Liver (tissue), 8 donors: ENCODE measurements at regions not wholly inside any gene's neighbourhood (a gene's known extent, or its start where the extent isn't known, plus 50 kb on each side); places are given as distances from the start of the nearest gene placed in this dataset.

ENCODE experiments used
- DNase-seq: peaks from one replicate; pipeline ENCODE4 v3.0.0-alpha.2; 2017; ENCODE audit warnings: low spot score
- H3K27ac ChIP-seq, 2 donors: one replicate each; pipeline ENCODE4 v1.7.0; 2013; ENCODE audit warnings: inconsistent platforms in 2 of 2, low read length in 2 of 2, control low read depth in 1 of 2, low read depth in 1 of 2, mild to moderate bottlenecking in 1 of 2
- H3K27me3 ChIP-seq, 4 donors: one replicate each; pipeline versions ENCODE4 v1.6.1 to v1.7.0; 2013; ENCODE audit warnings: low read length in 3 of 4, inconsistent platforms in 1 of 4, mild to moderate bottlenecking in 1 of 4, moderate library complexity in 1 of 4; ENCODE audit not compliant: control insufficient read depth in 4 of 4, insufficient read depth in 4 of 4
- H3K36me3 ChIP-seq, 4 donors: one replicate each; pipeline versions ENCODE4 v1.6.1 to v1.7.0; 2013; ENCODE audit warnings: low read length in 3 of 4, mild to moderate bottlenecking in 3 of 4, low read depth in 1 of 4, moderate library complexity in 1 of 4; ENCODE audit not compliant: control insufficient read depth in 4 of 4, insufficient read depth in 3 of 4
- H3K4me1 ChIP-seq, 4 donors: one replicate each; pipeline versions ENCODE4 v1.6.1 to v1.7.0; 2013; ENCODE audit warnings: low read length in 3 of 4, mild to moderate bottlenecking in 3 of 4, moderate library complexity in 1 of 4; ENCODE audit not compliant: control insufficient read depth in 4 of 4, insufficient read depth in 4 of 4
- H3K4me3 ChIP-seq, 3 donors: one replicate each; pipeline versions ENCODE4 v1.6.1 to v1.7.0; 2013; ENCODE audit warnings: low read length in 3 of 3, control low read depth in 1 of 3, low read depth in 1 of 3, mild to moderate bottlenecking in 1 of 3
- H3K9ac ChIP-seq, 2 donors: one replicate each; pipeline ENCODE4 v1.7.0; 2013; ENCODE audit warnings: low read length in 2 of 2, mild to moderate bottlenecking in 2 of 2, moderate library complexity in 2 of 2, control low read depth in 1 of 2, low read depth in 1 of 2
- H3K9me3 ChIP-seq, 4 donors: one replicate each; pipeline versions ENCODE4 v1.6.1 to v1.7.0; 2013; ENCODE audit warnings: low read length in 3 of 4; ENCODE audit not compliant: control insufficient read depth in 4 of 4
- GABPA ChIP-seq, 2 donors: IDR thresholded peaks in 1 of 2; conservative IDR thresholded peaks in 1 of 2; 2 replicates each; pipeline ENCODE4 v1.6.1; 2016; ENCODE audit warnings: antibody characterized with exemption in 2 of 2, mild to moderate bottlenecking in 1 of 2, moderate library complexity in 1 of 2
- NR2F2 ChIP-seq: IDR thresholded peaks from 2 replicates; pipeline ENCODE4 v1.6.1; 2016; ENCODE audit warnings: antibody characterized with exemption
- RAD21 ChIP-seq, 2 donors: IDR thresholded peaks; 2 replicates each; pipeline ENCODE4 v1.6.1; 2016; ENCODE audit warnings: antibody characterized with exemption in 2 of 2, mild to moderate bottlenecking in 2 of 2
- SP1 ChIP-seq: IDR thresholded peaks from 2 replicates; pipeline ENCODE4 v1.6.1; 2018; ENCODE audit warnings: antibody characterized with exemption, mild to moderate bottlenecking
- YY1 ChIP-seq: IDR thresholded peaks from 2 replicates; pipeline ENCODE4 v1.6.1; 2016; ENCODE audit warnings: antibody characterized with exemption, mild to moderate bottlenecking
- WGBS: extraction: QIAGEN DNeasy Blood & Tissue Kit; methylation state at CpG from one replicate; pipeline ENCODE4 v1.1.7; 2013; 5-methylcytosine and 5-hydroxymethylcytosine counted together
- TF ChIP-seq, protein P1 (sequence below): IDR thresholded peaks from 2 replicates; pipeline ENCODE4 v1.6.1; 2016; ENCODE audit warnings: antibody characterized with exemption, mild to moderate bottlenecking
- TF ChIP-seq, protein P2 (sequence below): fragments of 150-350 bp; IDR thresholded peaks from 2 replicates; pipeline ENCODE4 v1.5.1; 2017; ENCODE audit warnings: improper control_type of control experiment, low read depth, low read length; ENCODE audit not compliant: missing input control
- donor health status: healthy.
- donor health status: healthy.
- donor health status: healthy.
- donor health status: healthy.
- donor health status: healthy.

DNA sequence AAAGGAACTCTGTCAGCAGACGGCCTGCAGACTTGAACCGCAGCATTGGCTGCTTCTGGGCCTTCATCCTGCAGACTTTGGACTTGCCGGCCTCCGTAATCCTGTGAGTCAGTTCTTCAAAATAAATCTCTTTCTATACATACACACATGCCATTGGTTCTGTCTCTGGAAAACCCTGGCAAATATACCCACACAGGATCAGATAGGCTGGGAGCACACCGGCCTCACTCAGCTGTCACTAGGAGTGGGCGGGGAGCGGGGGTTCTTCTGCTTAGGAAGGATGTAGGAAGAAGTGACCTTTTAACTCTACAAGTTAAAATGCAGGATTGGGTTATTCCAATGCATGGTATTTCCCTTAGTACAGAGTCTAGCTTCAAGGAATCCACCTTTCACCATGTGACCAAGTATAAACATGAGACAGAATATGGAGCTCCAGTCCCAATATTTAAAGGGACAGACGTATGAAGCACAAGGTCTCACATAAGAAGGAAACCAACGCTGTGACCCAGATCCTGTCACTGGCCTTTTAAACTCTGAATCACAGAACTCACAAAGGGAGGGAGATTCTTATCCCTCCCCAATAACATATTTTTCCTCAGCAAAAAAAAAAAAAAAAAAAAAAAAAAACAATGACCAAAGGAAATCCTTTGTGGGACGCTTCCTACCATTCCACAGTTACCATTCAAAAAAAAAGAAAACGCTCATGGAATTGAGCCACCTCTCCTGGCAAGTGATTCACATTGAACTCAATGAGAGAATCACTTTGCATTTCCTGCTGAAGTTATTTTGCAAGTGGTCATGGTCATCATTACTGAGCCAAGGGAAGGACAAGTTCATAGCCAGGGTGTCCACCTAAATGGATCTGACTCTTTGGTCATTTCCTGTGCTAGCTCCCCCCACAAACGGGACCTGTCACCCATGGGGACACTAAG, 352.9 kb downstream of the FOXO1 start:
- DNase-seq: no peak
- H3K4me1 ChIP-seq: no peaks in the 10 kb centered on the region
- TF ChIP-seq RAD21 (IDR thresholded peaks at IDR 0.05) (peak; percentile 30 to 33), NR2F2 (peak; percentile 82), SP1 (peak; percentile 7), YY1 (no peak), GABPA (IDR thresholded peaks at IDR 0.05 in 1 of 2, conservative IDR thresholded peaks at IDR 0.05 in 1 of 2) (no peak)
- TF ChIP-seq, protein P1, sequence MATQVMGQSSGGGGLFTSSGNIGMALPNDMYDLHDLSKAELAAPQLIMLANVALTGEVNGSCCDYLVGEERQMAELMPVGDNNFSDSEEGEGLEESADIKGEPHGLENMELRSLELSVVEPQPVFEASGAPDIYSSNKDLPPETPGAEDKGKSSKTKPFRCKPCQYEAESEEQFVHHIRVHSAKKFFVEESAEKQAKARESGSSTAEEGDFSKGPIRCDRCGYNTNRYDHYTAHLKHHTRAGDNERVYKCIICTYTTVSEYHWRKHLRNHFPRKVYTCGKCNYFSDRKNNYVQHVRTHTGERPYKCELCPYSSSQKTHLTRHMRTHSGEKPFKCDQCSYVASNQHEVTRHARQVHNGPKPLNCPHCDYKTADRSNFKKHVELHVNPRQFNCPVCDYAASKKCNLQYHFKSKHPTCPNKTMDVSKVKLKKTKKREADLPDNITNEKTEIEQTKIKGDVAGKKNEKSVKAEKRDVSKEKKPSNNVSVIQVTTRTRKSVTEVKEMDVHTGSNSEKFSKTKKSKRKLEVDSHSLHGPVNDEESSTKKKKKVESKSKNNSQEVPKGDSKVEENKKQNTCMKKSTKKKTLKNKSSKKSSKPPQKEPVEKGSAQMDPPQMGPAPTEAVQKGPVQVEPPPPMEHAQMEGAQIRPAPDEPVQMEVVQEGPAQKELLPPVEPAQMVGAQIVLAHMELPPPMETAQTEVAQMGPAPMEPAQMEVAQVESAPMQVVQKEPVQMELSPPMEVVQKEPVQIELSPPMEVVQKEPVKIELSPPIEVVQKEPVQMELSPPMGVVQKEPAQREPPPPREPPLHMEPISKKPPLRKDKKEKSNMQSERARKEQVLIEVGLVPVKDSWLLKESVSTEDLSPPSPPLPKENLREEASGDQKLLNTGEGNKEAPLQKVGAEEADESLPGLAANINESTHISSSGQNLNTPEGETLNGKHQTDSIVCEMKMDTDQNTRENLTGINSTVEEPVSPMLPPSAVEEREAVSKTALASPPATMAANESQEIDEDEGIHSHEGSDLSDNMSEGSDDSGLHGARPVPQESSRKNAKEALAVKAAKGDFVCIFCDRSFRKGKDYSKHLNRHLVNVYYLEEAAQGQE: no peak
- 85% methylated on average over 12 of the region's 12 CpGs for WGBS
- H3K9ac ChIP-seq: no peak overlapping the region
- H3K36me3 ChIP-seq: no peaks in the 10 kb centered on the region
- no peaks in the 10 kb centered on the region for H3K27me3 ChIP-seq
- H3K27ac ChIP-seq: no peak overlapping the region
- H3K9me3 ChIP-seq: no peaks in the 10 kb centered on the region
- no peak overlapping the region for H3K4me3 ChIP-seq

DNA sequence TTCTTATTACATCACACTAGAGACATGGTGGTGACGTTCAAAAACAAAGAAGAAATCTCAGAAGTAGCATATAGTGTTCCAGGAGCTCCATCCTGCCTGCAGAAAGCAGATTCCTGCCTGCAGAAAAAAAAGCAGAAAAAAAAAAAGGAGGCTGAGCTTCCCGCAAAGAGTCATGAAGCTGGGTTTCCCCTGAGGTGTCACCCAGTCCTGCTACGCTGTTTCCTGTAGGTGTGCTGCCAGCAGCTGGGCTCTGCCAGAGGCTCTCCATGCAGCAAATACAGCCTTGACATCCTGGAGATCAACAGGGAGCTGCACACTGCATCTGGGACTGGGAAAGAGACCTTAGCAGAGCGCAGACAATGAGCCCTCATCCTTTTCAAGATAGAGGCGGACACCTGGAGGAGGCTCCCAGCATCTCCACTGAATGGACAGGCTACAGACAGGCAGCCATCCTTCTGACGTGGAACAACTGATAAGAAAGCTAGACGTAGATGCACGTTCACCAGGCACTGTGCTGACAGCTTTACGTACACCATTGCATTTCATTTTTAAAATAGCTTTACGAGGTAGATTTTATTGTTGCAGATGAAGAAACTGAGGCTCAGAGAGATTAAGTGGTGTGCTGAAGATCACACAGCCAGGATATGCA, 350.9 kb downstream of the FOXO1 start:
- Histone ChIP-seq H3K9me3 (no peaks in the 10 kb centered on the region), H3K27ac (no peak overlapping the region), H3K27me3 (no peaks in the 10 kb centered on the region), H3K36me3 (no peaks in the 10 kb centered on the region), H3K4me1 (no peaks in the 10 kb centered on the region), H3K4me3 (no peak overlapping the region), H3K9ac (no peak overlapping the region)
- peak; percentile 12 for TF ChIP-seq NR2F2
- TF ChIP-seq, protein P2, sequence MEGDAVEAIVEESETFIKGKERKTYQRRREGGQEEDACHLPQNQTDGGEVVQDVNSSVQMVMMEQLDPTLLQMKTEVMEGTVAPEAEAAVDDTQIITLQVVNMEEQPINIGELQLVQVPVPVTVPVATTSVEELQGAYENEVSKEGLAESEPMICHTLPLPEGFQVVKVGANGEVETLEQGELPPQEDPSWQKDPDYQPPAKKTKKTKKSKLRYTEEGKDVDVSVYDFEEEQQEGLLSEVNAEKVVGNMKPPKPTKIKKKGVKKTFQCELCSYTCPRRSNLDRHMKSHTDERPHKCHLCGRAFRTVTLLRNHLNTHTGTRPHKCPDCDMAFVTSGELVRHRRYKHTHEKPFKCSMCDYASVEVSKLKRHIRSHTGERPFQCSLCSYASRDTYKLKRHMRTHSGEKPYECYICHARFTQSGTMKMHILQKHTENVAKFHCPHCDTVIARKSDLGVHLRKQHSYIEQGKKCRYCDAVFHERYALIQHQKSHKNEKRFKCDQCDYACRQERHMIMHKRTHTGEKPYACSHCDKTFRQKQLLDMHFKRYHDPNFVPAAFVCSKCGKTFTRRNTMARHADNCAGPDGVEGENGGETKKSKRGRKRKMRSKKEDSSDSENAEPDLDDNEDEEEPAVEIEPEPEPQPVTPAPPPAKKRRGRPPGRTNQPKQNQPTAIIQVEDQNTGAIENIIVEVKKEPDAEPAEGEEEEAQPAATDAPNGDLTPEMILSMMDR: no peak
- DNase-seq: no peak
- 82% methylated on average over 10 of the region's 10 CpGs for WGBS

DNA sequence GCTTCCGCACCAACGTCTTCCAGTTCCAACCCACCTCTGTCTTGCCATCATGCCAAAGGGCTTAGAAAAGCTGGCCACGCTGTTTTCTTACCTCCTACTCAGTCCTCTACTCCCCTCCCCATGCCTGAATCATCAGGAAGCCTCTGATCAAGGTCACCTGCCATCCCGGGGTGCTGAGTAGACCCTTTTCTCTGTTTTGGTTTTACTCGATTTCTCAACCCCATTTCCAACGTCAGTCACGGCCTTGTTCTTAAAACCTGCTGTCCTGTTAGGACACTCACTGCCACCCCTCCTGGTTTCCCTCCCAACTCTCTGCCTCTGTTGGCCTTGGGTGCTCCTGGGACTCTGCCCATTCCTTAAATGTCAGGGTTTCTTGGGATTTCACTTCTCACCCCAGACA, 350.1 kb downstream of the FOXO1 start:
- whole genome bisulfite sequencing: 81% methylated on average over 7 of the region's 7 CpGs
- no peaks in the 10 kb centered on the region for H3K36me3 ChIP-seq
- no peak for TF ChIP-seq YY1
- no peak overlapping the region for H3K27ac ChIP-seq
- H3K9me3 ChIP-seq: no peaks in the 10 kb centered on the region
- no peaks in the 10 kb centered on the region for H3K4me1 ChIP-seq
- H3K4me3 ChIP-seq: no peak overlapping the region
- H3K9ac ChIP-seq: no peak overlapping the region
- DNase-seq: no peak
- no peaks in the 10 kb centered on the region for H3K27me3 ChIP-seq
